ENCODE measurements at regions not wholly inside any gene's neighbourhood (a gene's known extent, or its start where the extent isn't known, plus 50 kb on each side); places are given as distances from the start of the nearest gene placed in this dataset.

- TF ChIP-seq CTCF (IDR thresholded peaks at IDR 0.05) (no peak), POLR2A (IDR thresholded peaks at IDR 0.05) (no peak)
These were observed 322.5 kb upstream of the EPHA6 start for GRCh38 chr3:96491868-96492267.

Data from esophagus squamous epithelium (tissue), 4 donors.